GM19238 (cell line): ENCODE measurements at regions not wholly inside any gene's neighbourhood (a gene's known extent, or its start where the extent isn't known, plus 50 kb on each side); places are given as distances from the start of the nearest gene placed in this dataset.

Source experiments
- DNase-seq: peaks from one replicate; pipeline ENCODE4 v3.0.0; 2011; ENCODE audit warnings: low spot score; ENCODE audit not compliant: insufficient read length

GRCh38 chr3:17990390-17990789 lies 248.0 kb upstream of the TBC1D5 start:
- DNase-seq, result no peak

DNA sequence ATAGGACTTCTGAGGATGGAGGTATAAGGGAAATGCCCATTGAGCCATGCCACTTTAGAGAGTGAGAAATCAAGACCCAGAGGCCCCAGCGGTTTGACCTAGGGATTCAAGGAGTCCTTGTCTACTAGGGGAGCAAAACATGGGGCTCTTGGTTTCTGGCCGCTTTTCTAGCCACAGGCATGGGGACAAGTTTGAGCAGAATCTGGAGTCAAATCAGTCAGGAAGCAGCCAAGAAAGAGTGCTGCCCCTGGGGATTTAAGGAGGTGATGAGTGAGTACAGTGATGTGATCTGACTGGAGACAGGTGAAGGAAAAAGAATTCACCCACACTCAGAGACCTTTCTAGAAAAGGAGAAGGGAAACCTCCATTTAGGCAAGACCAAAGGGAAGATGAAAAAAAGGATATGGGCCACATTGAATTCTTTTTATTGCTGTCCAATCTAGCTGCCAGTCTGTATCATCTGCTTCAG lies 244.0 kb upstream of the TBC1D5 start:
- DNase-seq, result no peak

GRCh38 chr3:17985658-17986347 lies 243.4 kb upstream of the TBC1D5 start:
- DNase-seq, result no peak

- no peak for DNase-seq
Measured at GRCh38 chr3:17983106-17983505, 240.7 kb upstream of the TBC1D5 start.

DNA sequence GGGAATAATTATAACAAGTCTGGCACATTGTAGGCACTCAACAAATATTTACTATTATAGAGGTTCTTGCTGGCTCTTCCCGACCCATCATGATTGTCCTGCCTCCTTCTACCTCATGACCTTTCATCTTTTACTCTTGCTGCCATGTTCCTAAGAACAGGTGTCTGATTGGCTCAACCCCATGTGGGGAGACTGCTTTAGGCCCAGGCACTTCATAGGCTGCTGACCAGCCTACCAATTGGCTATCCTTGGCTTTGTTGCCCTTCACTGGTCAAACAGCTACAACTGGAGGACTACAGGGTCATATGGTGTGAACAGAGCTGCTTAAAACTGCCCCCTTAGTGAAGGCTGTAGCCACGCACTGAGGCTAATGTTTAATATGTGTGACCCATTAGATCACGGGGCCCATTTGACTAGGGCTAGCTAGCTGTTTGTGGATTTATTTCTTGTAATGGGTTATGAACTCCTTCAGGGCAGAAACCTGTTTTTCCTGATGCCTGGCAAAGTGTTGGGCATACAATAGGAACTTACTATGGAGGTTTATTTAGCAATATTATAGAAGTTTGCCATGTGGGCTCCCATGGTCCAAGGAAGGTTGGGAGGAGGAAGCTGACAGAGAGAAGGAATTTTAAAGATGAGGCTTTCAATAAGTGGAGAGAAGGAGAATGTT lies 239.9 kb upstream of the TBC1D5 start:
- DNase-seq, result no peak

GRCh38 chr3:17980863-17981262 lies 238.4 kb upstream of the TBC1D5 start:
- DNase-seq, result no peak

GRCh38 chr3:17979911-17980310 lies 237.5 kb upstream of the TBC1D5 start:
- no peak for DNase-seq

DNA sequence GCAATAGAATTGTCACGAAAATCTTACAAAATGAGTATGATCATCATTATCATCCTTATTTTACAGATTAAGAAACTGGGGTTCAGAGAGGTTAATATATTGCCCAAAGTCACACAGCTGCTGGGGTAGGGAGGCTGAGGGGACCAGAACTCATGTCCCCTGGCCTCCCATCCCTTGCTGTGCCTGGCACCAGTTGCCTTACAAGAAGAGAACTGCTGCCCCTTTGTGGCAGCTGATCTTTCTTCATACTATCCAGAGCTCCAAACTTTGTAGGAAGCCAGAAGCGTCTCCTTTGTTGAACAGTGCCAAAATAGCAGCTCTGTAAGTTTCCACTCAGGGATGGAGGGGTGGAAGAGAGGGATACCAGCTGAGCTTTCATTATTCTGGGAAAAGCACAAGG lies 236.8 kb upstream of the TBC1D5 start:
- DNase-seq, result no peak

GRCh38 chr3:17974206-17974841 lies 231.9 kb upstream of the TBC1D5 start:
- no peak for DNase-seq

DNA sequence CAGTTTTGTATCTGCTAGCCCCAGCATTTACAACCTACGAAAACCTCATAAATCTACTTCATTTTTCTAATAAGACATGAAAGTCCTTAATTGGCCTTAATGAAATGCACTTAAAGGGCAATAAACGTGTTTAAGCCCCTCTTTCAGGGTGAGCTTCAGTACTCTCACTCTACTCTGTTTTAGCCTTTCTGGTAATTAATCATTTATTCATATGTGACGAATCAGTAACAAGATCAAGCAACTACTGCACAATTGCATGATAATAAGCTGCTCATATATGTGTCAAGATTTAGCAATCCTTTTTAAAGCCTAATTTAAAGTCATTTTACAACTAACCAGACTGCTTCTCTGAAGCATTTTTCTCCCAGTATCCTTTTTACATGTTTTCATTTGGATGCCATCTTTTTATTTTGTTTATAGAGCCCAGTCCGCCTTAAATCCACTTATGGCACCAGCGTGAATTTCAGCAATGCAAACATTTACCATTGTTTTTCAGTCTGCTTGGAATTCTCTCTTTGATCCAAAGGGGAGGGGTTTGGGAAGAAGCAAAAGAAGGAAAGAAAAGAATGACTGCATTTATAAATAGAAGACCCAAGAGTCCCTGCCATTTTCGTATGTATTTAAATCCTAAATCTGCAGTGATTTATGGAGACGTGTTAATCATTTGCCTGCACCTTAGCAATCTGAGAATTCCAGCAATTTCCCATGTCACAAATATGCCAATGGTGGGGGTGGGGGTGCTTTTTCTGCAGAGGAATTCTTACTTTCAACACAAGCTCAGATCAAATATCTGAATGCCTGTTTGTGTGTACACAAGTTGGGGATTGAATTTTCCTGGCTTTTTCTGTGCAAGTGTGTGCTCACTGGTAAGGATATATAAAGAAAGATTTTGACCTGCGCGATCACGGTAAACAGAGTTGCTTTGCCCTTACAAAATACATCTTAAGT lies 230.8 kb upstream of the TBC1D5 start:
- no peak for DNase-seq

- DNase-seq, result no peak
Measured at GRCh38 chr3:17972476-17972875, 230.0 kb upstream of the TBC1D5 start.

- no peak for DNase-seq
Measured at GRCh38 chr3:17972030-17972429, 229.6 kb upstream of the TBC1D5 start.

GRCh38 chr3:17969985-17970568 lies 227.6 kb upstream of the TBC1D5 start:
- DNase-seq, result no peak

GRCh38 chr3:17969244-17969643 lies 226.8 kb upstream of the TBC1D5 start:
- DNase-seq, result no peak

DNA sequence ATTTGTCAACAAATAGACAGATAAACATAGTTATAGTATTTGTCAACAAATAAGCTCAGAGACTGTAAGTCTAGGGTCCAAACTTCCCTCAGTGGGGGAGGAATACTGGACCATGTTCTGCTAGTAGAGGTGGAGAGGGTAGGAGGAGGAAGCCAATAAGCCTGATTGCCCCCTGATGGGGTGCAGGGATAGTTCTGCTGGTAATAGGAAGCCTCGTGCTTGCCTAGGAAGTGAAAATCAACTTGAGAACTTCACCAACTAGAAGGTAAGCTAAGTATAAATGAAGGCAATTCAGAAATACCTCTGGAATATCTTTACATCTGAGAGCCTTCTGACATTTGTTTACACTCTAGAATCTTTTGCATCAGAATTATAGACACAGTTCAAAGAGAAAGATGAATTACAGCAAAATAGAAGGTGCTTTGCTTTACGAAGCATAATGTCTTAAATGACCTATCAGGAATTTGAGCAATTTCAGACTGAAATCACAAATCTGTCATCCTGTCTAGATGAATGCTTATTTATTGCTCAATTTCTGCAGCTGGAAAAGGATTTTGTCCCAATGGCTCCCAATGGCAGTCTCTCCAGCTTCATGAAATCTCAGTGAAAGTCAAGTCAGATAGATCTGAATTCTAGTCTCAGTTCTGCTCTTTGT lies 225.6 kb upstream of the TBC1D5 start:
- no peak for DNase-seq

DNA sequence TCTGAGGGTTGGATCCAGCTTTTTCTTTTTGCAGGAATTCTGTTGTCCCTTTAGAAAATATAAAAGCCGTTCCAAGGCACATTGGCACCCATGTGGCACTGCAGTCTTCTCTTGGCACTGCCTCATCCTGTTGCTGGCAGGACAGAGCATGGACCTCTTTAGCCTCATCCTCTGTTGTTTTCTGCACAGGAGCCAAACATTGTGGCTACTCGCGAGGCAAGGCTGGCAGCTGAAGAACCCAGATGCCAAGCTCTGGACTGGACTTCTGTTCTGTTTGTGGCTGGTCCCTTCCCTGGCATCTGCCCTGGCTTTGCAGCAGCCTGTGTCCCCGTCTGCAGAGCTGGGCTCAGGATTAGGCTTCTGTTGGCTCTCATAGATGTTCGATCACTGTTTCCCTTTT lies 224.7 kb upstream of the TBC1D5 start:
- DNase-seq, result no peak

DNA sequence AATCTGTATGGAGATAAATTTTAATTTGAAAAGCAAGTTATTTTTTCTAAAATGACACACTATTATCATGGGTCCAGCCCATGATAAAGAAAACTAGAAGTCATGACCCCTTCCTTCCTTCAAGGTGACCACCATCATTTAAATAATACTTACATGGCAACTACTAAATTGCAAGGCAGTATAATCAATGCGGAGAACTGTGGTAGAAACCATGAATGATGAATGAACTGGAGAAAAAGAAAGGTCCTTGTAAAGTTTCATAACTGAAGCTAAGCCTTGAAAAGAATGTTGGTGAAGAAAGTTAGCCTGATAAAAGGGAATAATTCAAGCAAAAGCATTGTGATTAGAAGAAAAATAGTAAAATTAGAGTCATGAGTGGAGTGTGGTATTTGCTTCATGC lies 222.9 kb upstream of the TBC1D5 start:
- DNase-seq, result no peak

DNA sequence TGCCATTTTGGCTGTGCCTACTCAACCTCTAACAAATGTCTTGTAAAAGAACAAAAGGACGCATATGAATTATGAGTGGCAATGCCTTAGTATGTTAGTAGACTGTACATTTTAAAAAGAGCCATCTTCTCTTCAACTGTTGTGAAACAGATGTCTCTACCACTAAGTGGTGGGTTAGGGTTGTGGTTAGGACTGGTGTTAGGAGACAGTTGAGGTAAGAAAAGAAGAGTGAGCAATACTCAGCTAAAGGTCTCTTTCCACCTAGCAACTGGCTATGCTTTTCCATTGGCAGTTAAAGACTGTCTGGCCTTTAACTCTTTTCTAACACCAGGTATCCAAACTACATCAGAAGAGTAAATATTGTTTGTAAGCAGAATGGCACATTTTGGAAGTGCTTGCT lies 221.7 kb upstream of the TBC1D5 start:
- no peak for DNase-seq

DNA sequence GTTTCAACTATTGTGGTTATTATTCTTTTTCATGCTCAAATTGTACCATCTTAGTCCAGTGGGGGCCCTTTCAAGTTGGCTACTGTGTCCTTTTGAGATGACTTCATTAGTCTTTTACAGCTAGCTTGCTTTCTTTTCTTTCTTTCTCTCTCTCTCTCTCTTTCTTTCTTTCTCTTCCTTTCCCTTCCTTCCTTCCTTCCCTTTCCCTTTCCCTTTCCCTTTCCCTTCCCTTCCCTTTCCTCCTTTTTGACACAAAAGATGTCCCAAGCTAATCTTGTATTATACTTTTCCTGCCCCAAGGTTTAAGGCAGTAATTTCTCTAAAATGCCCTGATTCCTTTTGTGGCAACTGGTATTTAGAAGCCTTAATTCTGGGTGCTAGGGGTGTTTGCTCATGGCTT lies 213.0 kb upstream of the TBC1D5 start:
- DNase-seq, result no peak

GRCh38 chr3:17954801-17955200 lies 212.4 kb upstream of the TBC1D5 start:
- DNase-seq, result no peak

DNA sequence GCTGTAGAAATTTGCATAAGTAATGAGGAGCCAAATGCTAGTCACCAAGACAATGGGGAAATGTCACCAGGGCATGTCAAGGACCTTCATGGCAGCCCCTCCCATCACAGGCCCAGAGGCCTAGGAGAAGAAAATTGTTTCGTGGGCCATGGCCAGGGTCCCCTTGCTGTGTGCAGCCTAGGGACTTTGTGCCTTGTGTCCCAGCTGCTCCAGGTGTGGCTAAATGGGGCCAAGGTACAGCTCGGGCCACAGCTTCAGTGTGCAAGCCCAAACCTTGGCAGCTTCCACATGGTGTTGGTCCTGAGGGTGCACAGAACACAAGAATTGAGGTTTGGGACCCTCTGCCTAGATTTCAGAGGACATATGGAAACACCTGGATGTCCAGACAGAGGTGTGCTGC lies 208.8 kb upstream of the TBC1D5 start:
- no peak for DNase-seq
